Right lobe of liver (tissue), 6 donors: ENCODE measurements at regions not wholly inside any gene's neighbourhood (a gene's known extent, or its start where the extent isn't known, plus 50 kb on each side); places are given as distances from the start of the nearest gene placed in this dataset.

Experiments
- ATAC-seq, 4 donors: fragments of 200-7000 bp; cut with Tn5 transposase; one replicate each; pipeline ENCODE4 v1.9.1; 2020; ENCODE audit warnings: mild to moderate bottlenecking in 4 of 4, moderate library complexity in 4 of 4
- DNase-seq, 3 donors: peaks; one replicate each; pipeline ENCODE4 v3.0.0-alpha.2; 2020
- H3K27ac ChIP-seq, 3 donors: fragments of 200-600 bp; one replicate each; pipeline ENCODE4 v1.8.0; 2022
- H3K27me3 ChIP-seq, 2 donors: fragments of 200-600 bp; one replicate each; pipeline ENCODE4 v1.8.0; 2022
- H3K36me3 ChIP-seq, 4 donors: fragments of 200-600 bp; sonication (generic) in 1 of 4; one replicate each; pipeline versions ENCODE4 v1.5.1 to v1.8.0; 2017 to 2022; ENCODE audit warnings: control low read depth in 1 of 4
- H3K4me1 ChIP-seq, 4 donors: fragments of 200-600 bp; sonication (generic) in 1 of 4; one replicate each; pipeline versions ENCODE4 v1.5.1 to v1.8.0; 2017 to 2022; ENCODE audit warnings: control low read depth in 1 of 4
- H3K4me3 ChIP-seq, 3 donors: fragments of 200-600 bp; one replicate each; pipeline ENCODE4 v1.8.0; 2022
- H3K9me3 ChIP-seq, 4 donors: fragments of 200-600 bp; sonication (generic) in 1 of 4; one replicate each; pipeline versions ENCODE4 v1.5.1 to v1.8.0; 2017 to 2022; ENCODE audit warnings: control low read depth in 1 of 4
- CTCF ChIP-seq, 4 donors: fragments of 200-600 bp in 3 of 4; fragments of 450-650 bp in 1 of 4; IDR thresholded peaks; one replicate each; pipeline versions ENCODE4 v1.5.1 to v1.8.0; 2016 to 2022; ENCODE audit warnings: antibody characterized with exemption in 4 of 4, mild to moderate bottlenecking in 2 of 4
- POLR2A ChIP-seq: fragments of 450-650 bp; IDR thresholded peaks from one replicate; pipeline ENCODE4 v1.6.1; 2017; ENCODE audit warnings: antibody characterized with exemption, mild to moderate bottlenecking
- WGBS: methylation state at CpG from one replicate; pipeline ENCODE4 v1.1.6; 2018; ENCODE audit warnings: low coverage, low lambda C conversion rate; ENCODE audit not compliant: insufficient coverage; ENCODE audit errors: missing lambda C conversion rate; 5-methylcytosine and 5-hydroxymethylcytosine counted together
- intact Hi-C, 2 donors: fragments of 100-400 bp; cut with DNase I; formaldehyde crosslinking; loops; one replicate each; pipeline versions ENCODE4 v1.11.2 to v1.14.1; 2022
- donor health status: DM: no; HTN: yes; CAD: no.
- donor health status: DM: no; HTN: no; CAD: no.
- donor health status: DM: no; HTN: no; CAD: no.
- donor health status: DM: no; HTN: yes; CAD: no.
- donor health status: DM: no; HTN: yes; CAD: no.

- ATAC-seq: no peak
Measured at GRCh38 chr5:87912419-87912818, 356.2 kb downstream of the TMEM161B start.

GRCh38 chr5:87909382-87909781 lies 359.3 kb downstream of the TMEM161B start:
- TF ChIP-seq POLR2A: no peak
- TF ChIP-seq CTCF (IDR thresholded peaks at IDR 0.05): no peak
- intact Hi-C loops: no loop called here
- no peaks in the 10 kb centered on the region for H3K27me3 ChIP-seq
- H3K27ac ChIP-seq: no peak overlapping the region
- no peaks in the 10 kb centered on the region for H3K4me1 ChIP-seq
- 73% methylated on average over 2 of the region's 2 CpGs for WGBS
- DNase-seq (no peak), ATAC-seq (no peak)
- H3K36me3 ChIP-seq: no peaks in the 10 kb centered on the region
- H3K4me3 ChIP-seq: no peak overlapping the region
- no peaks in the 10 kb centered on the region for H3K9me3 ChIP-seq

More at GRCh38 chr5:87912419-87912818, 356.2 kb downstream of the TMEM161B start:
- DNase-seq: no peak
- WGBS: no CpG with 5 or more reads among the region's 1 CpG
- intact Hi-C loops: no loop called here
- H3K27ac ChIP-seq: no peak overlapping the region
- no peaks in the 10 kb centered on the region for H3K9me3 ChIP-seq
- no peaks in the 10 kb centered on the region for H3K4me1 ChIP-seq
- no peaks in the 10 kb centered on the region for H3K27me3 ChIP-seq
- no peaks in the 10 kb centered on the region for H3K36me3 ChIP-seq
- no peak overlapping the region for H3K4me3 ChIP-seq
- TF ChIP-seq CTCF (IDR thresholded peaks at IDR 0.05) (no peak), POLR2A (no peak)

DNA sequence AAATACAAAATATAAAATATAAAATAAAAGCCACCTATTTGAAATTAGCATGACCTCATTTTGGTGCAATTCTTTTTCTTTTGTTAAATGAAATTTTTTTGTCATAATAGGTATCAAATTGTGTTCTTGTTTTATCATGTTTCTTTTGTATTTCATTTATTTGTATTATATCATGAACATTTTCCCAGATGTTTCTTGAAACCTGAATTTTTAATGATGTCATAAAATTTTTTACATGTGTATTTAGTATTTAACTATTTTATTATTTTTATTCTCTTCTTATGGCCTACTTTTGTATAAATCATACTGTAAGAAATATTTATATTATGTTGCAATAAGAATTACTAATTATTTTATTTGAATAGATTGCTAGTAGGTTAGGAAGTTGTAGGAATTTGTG lies 361.7 kb downstream of the TMEM161B start:
- intact Hi-C loops: no loop called here
- TF ChIP-seq CTCF (IDR thresholded peaks at IDR 0.05): no peak
- no peak for ATAC-seq

DNA sequence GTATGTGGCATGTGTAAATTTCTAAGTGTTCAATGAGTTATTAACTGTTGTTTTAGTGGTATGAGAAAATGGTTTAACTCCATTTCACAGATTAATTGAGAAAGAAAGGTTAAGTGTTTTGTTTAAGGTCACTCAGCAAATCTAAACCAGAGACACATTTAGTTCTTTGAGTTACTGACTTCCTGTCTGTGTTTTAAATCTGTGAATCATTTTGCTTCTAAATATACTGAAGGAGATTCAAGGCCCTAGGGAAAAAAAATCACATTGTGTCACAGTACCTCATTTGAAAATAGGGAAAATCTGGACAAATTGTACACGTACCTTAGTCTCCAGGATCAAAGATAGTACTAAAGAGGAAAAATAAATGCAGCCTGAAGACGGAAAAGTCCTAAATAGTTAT lies 368.2 kb downstream of the TMEM161B start:
- 59% methylated on average over 2 of the region's 2 CpGs for WGBS
- no peaks in the 10 kb centered on the region for H3K27me3 ChIP-seq

More for the DNA sequence above, 361.7 kb downstream of the TMEM161B start:
- Histone ChIP-seq H3K4me3 (no peak overlapping the region), H3K27me3 (no peaks in the 10 kb centered on the region), H3K36me3 (no peaks in the 10 kb centered on the region), H3K27ac (no peak overlapping the region), H3K9me3 (no peaks in the 10 kb centered on the region), H3K4me1 (no peaks in the 10 kb centered on the region)
- no peak for DNase-seq

More for the DNA sequence above, 368.2 kb downstream of the TMEM161B start:
- intact Hi-C loops: no loop called here
- ATAC-seq (no peak), DNase-seq (no peak)
- Histone ChIP-seq H3K36me3 (no peaks in the 10 kb centered on the region), H3K9me3 (no peaks in the 10 kb centered on the region), H3K4me3 (no peak overlapping the region), H3K4me1 (peaks cover 0 to 7% (median 0%) of the 10 kb centered on the region in 4 donors), H3K27ac (no peak overlapping the region)
- no peak for TF ChIP-seq CTCF (IDR thresholded peaks at IDR 0.05)
- no peak for TF ChIP-seq POLR2A
